Spleen (tissue), 7 donors: ENCODE measurements at regions not wholly inside any gene's neighbourhood (a gene's known extent, or its start where the extent isn't known, plus 50 kb on each side); places are given as distances from the start of the nearest gene placed in this dataset.

Source experiments
- POLR2A ChIP-seq, 3 donors: fragments of 450-650 bp; IDR thresholded peaks; one replicate each; pipeline ENCODE4 v1.5.1; 2017; ENCODE audit warnings: antibody characterized with exemption in 3 of 3, mild to moderate bottlenecking in 1 of 3
- POLR2AphosphoS5 ChIP-seq, 3 donors: sonication (generic); formaldehyde crosslinking; IDR thresholded peaks; one replicate each; pipeline ENCODE4 v1.5.1; 2017; ENCODE audit warnings: antibody characterized with exemption in 3 of 3
- TF ChIP-seq, protein P1 (sequence below), 11 experiments: fragments of 200-600 bp in 7 of 11; fragments of 450-650 bp in 4 of 11; sonication (generic) in 4 of 11; IDR thresholded peaks in 8 of 11; conservative IDR thresholded peaks in 3 of 11; 1 replicate in 7 of 11; 2 replicates in 4 of 11; pipeline versions ENCODE4 v1.4.0 to v1.8.0; 2016 to 2021; ENCODE audit warnings: antibody characterized with exemption in 11 of 11, inconsistent platforms in 4 of 11, mild to moderate bottlenecking in 1 of 11
- donor health status: DM: no; HTN: no; CAD: no; lungs with moderate emphysema.
- donor health status: DM: no; HTN: no; CAD: no.
- donor health status: DM: no; HTN: no; CAD: no.

DNA sequence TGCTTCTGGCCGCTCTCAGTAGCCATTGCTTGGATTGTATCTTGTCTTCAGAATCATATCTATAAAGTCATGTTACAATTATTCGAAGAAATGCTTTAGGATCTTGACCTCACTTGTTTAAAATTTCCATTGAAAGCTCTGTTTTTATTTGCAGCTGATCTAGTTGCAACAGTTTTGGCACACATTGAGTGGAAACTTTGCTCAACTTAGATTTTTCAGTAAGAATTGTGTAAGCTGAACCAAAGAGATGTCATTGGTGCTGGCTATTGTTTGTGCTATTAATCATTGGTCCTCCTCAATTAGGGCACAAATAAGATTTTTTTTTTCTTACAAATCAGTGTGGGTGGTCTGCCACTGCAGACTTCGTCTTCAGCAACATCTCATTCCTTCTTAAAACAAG is 649.2 kb downstream of the MMUT start:
- TF ChIP-seq, protein P1, sequence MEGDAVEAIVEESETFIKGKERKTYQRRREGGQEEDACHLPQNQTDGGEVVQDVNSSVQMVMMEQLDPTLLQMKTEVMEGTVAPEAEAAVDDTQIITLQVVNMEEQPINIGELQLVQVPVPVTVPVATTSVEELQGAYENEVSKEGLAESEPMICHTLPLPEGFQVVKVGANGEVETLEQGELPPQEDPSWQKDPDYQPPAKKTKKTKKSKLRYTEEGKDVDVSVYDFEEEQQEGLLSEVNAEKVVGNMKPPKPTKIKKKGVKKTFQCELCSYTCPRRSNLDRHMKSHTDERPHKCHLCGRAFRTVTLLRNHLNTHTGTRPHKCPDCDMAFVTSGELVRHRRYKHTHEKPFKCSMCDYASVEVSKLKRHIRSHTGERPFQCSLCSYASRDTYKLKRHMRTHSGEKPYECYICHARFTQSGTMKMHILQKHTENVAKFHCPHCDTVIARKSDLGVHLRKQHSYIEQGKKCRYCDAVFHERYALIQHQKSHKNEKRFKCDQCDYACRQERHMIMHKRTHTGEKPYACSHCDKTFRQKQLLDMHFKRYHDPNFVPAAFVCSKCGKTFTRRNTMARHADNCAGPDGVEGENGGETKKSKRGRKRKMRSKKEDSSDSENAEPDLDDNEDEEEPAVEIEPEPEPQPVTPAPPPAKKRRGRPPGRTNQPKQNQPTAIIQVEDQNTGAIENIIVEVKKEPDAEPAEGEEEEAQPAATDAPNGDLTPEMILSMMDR (IDR thresholded peaks at IDR 0.05 in 8 of 11, conservative IDR thresholded peaks at IDR 0.05 in 3 of 11): no peak
- TF ChIP-seq POLR2A (IDR thresholded peaks at IDR 0.05): no peak
- TF ChIP-seq POLR2AphosphoS5 (IDR thresholded peaks at IDR 0.05): no peak
